MM.1S (cell line): ENCODE measurements at regions not wholly inside any gene's neighbourhood (a gene's known extent, or its start where the extent isn't known, plus 50 kb on each side); places are given as distances from the start of the nearest gene placed in this dataset.

Experiments used
- EZH2 ChIP-seq: fragments of 300-600 bp; sonication (generic); optimal IDR thresholded peaks from 2 replicates; pipeline ENCODE3; 2017; ENCODE audit warnings: low read depth, mild to moderate bottlenecking, antibody characterized with exemption, low read length, mixed read lengths
- EZH2phosphoT487 ChIP-seq: fragments of 300-600 bp; sonication (generic); IDR thresholded peaks from 2 replicates; pipeline ENCODE4 v1.6.1; 2018; ENCODE audit warnings: antibody characterized with exemption, low read length
- TF ChIP-seq, protein P1 (sequence below): fragments of 300-600 bp; sonication (generic); IDR thresholded peaks from 2 replicates; pipeline ENCODE4 v1.5.1; 2016; ENCODE audit warnings: antibody characterized with exemption, low read length, mixed read lengths

DNA sequence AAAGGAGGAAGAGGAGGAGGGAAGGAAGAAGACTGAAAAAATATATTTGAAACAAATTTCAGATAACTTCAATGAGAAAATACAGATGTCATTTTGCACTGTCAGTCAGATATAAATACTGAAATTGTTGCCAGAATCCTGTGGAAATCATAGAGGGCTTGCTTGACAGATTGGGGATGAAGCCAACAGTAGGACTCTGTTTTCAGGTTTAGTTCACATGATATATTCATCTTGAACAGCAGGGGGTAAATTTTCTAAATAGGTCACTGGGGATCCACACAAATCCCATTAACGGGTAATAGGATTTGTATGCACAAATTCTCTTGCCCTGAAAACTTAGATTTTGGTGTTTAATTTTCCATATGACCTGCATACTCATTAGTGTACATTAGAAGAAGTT, 103.3 kb upstream of the PCDH18 start:
- TF ChIP-seq EZH2 (no peak), EZH2phosphoT487 (no peak)
- TF ChIP-seq, protein P1, sequence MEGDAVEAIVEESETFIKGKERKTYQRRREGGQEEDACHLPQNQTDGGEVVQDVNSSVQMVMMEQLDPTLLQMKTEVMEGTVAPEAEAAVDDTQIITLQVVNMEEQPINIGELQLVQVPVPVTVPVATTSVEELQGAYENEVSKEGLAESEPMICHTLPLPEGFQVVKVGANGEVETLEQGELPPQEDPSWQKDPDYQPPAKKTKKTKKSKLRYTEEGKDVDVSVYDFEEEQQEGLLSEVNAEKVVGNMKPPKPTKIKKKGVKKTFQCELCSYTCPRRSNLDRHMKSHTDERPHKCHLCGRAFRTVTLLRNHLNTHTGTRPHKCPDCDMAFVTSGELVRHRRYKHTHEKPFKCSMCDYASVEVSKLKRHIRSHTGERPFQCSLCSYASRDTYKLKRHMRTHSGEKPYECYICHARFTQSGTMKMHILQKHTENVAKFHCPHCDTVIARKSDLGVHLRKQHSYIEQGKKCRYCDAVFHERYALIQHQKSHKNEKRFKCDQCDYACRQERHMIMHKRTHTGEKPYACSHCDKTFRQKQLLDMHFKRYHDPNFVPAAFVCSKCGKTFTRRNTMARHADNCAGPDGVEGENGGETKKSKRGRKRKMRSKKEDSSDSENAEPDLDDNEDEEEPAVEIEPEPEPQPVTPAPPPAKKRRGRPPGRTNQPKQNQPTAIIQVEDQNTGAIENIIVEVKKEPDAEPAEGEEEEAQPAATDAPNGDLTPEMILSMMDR = no peak
